ENCODE measurements at regions not wholly inside any gene's neighbourhood (a gene's known extent, or its start where the extent isn't known, plus 50 kb on each side); places are given as distances from the start of the nearest gene placed in this dataset.

GRCh38 chr3:69441732-69442131 is 55.8 kb upstream of the FRMD4B start:
- H3K36me3 ChIP-seq, result no peaks in the 10 kb centered on the region
- no peaks in the 10 kb centered on the region for H3K79me2 ChIP-seq (ENCODE audit: low read depth)
- H4K20me1 ChIP-seq (ENCODE audit: low read depth), result no peaks in the 10 kb centered on the region
- peaks cover 5% of the 10 kb centered on the region for H3K9me3 ChIP-seq (ENCODE audit: low read depth)
- TF ChIP-seq EZH2phosphoT487 (IDR thresholded peaks at IDR 0.05) (no peak), EZH2 (IDR thresholded peaks at IDR 0.05) (no peak), CTCF (IDR thresholded peaks at IDR 0.05) (no peak)
- no peak overlapping the region for H3K9ac ChIP-seq
- H3F3A ChIP-seq (ENCODE audit: low read depth), result no peaks in the 10 kb centered on the region
- no peak overlapping the region for H3K27ac Mint-ChIP-seq
- H3K4me3 Mint-ChIP-seq, result no peak overlapping the region
- DNase-seq (ENCODE audit: low spot score), result no peak
- no peak overlapping the region for H3K27ac ChIP-seq
- H3K27me3 ChIP-seq, result no peaks in the 10 kb centered on the region
- H2AFZ ChIP-seq (replicated peaks), result no peak overlapping the region
- H3K4me1 ChIP-seq, result no peaks in the 10 kb centered on the region
- H3K4me1 Mint-ChIP-seq, result peaks cover 15% of the 10 kb centered on the region
- H3K36me3 Mint-ChIP-seq, result no peaks in the 10 kb centered on the region
- H3K4me2 ChIP-seq, result no peak overlapping the region
- H3K27me3 Mint-ChIP-seq (ENCODE audit: insufficient read depth, low read depth), result no peaks in the 10 kb centered on the region
- no peak overlapping the region for H3K4me3 ChIP-seq
- peaks cover 7% of the 10 kb centered on the region for H3K9me3 Mint-ChIP-seq

DNA sequence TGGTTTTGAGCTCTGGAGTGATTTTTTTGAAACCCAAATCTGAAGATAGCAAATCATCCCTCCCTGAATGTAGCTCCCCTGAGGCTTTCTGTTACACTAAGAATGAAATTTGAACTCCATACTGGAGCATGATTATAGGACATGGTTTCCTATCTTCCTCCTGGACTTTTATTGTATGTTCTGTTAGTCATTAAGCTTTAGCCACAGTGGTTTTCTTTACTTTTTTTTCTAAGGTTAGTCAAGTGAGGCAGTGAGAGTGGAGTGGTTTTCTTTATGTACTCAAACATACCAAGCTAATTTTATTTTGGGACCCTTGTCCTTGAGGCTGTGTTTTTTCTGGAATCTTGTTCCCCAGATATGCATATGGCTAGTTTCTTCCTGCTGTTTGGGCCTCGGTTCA is 55.2 kb upstream of the FRMD4B start:
- peaks cover 7% of the 10 kb centered on the region for H3K9me3 Mint-ChIP-seq
- H3K9ac ChIP-seq, result no peak overlapping the region
- H3K79me2 ChIP-seq (ENCODE audit: low read depth), result no peaks in the 10 kb centered on the region
- no peaks in the 10 kb centered on the region for H3K36me3 ChIP-seq
- H3K4me3 Mint-ChIP-seq, result no peak overlapping the region
- H3K27me3 ChIP-seq, result no peaks in the 10 kb centered on the region
- no peak overlapping the region for H3K4me2 ChIP-seq
- no peak for TF ChIP-seq EZH2 (IDR thresholded peaks at IDR 0.05)
- TF ChIP-seq CTCF (IDR thresholded peaks at IDR 0.05), result no peak
- TF ChIP-seq EZH2phosphoT487 (IDR thresholded peaks at IDR 0.05), result no peak
- H3K4me1 ChIP-seq, result no peaks in the 10 kb centered on the region
- peaks cover 5% of the 10 kb centered on the region for H3K9me3 ChIP-seq (ENCODE audit: low read depth)
- H4K20me1 ChIP-seq (ENCODE audit: low read depth), result no peaks in the 10 kb centered on the region
- no peak for DNase-seq (ENCODE audit: low spot score)
- H3K27ac ChIP-seq, result no peak overlapping the region
- H2AFZ ChIP-seq (replicated peaks), result no peak overlapping the region
- H3K27ac Mint-ChIP-seq, result no peak overlapping the region
- no peak overlapping the region for H3K4me3 ChIP-seq
- H3K27me3 Mint-ChIP-seq (ENCODE audit: insufficient read depth, low read depth), result no peaks in the 10 kb centered on the region
- H3K4me1 Mint-ChIP-seq, result peaks cover 15% of the 10 kb centered on the region
- H3K36me3 Mint-ChIP-seq, result no peaks in the 10 kb centered on the region
- no peaks in the 10 kb centered on the region for H3F3A ChIP-seq (ENCODE audit: low read depth)

DNA sequence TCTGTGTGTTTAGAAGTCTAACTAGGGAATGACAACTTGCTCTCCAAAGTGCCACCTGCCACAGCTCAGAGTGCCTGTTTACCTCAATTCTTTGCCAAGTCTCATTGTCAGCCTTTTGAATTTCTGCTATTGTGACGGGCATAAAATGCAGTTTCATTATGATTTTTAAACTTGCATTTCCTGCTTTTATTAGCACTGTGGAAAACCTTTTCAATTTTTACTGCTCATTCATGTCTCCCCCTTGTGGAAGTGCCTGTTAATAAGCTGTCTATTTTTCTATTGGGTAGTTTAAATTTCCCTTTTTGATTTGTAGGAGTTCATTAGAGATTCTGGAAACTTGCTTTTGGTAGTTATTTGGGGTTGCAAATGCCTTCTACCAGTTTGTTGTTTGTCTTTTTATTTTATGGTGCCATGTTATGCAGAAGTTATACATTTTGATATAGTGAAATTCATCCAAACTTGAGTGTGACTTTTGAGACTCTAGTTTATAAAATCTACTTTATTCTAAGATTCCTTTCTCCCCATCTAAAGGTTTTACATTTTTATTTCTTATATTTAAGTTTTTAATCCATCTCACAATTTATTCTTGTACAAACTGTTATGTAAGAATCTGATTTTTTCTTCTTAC is 53.9 kb upstream of the FRMD4B start:
- Histone ChIP-seq H3K4me3 (no peak overlapping the region), H3K79me2 (ENCODE audit: low read depth) (no peaks in the 10 kb centered on the region), H3K27me3 (no peaks in the 10 kb centered on the region), H3K36me3 (no peaks in the 10 kb centered on the region), H4K20me1 (ENCODE audit: low read depth) (no peaks in the 10 kb centered on the region), H3K4me1 (no peaks in the 10 kb centered on the region), H2AFZ (replicated peaks) (no peak overlapping the region), H3K9me3 (ENCODE audit: low read depth) (peaks cover 5% of the 10 kb centered on the region), H3F3A (ENCODE audit: low read depth) (no peaks in the 10 kb centered on the region), H3K9ac (no peak overlapping the region), H3K27ac (no peak overlapping the region), H3K4me2 (no peak overlapping the region)
- H3K4me3 Mint-ChIP-seq, result no peak overlapping the region
- DNase-seq (ENCODE audit: low spot score), result no peak
- peaks cover 15% of the 10 kb centered on the region for H3K4me1 Mint-ChIP-seq
- no peak overlapping the region for H3K27ac Mint-ChIP-seq
- TF ChIP-seq CTCF (IDR thresholded peaks at IDR 0.05), result peak; percentile 67
- no peak for TF ChIP-seq EZH2 (IDR thresholded peaks at IDR 0.05)
- no peaks in the 10 kb centered on the region for H3K27me3 Mint-ChIP-seq (ENCODE audit: insufficient read depth, low read depth)
- H3K36me3 Mint-ChIP-seq, result no peaks in the 10 kb centered on the region
- peaks cover 7% of the 10 kb centered on the region for H3K9me3 Mint-ChIP-seq

Data from neural progenitor cell (in vitro differentiated cells).